ENCODE measurements at regions not wholly inside any gene's neighbourhood (a gene's known extent, or its start where the extent isn't known, plus 50 kb on each side); places are given as distances from the start of the nearest gene placed in this dataset.
"Not testable (repeated sequence)": the region's sequence is repeated elsewhere in the genome, so short reads cannot be mapped to it uniquely, and the experiment has no call there.

DNA sequence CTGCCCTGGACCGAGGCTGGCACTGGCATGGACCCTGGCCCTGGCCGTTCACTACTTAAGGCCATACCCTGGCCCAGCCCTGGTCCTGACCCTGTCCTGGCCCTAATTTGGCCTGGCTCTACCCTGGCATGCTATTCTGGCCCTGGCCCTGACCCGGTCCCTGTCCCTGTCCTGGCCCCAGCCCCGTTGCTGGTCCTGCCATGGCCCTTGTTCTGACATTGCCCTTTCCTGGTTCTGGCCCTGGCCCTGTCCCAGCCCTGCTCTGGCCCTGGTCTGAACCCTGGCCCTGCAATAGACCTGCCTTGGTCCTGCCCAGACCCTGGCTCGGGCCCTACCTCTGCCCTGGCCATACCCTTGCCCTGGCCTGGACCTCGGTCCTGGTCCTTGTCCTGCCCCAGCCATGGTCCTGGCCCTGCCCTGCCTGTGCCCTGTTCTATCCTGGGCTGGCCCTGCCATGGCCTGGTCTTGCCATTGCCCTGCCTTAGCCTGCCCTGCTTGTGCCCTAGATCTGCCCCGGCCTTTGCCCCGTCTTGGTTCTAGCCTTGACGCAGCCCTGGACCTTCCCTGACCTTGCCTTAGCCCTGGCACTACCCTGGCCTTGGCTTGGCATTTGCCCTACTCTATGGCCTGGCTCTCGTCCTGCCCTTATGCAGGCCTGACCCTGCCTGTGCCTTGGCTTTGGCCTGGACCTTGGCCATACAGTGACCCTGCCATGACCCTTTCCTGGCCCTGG lies 237.2 kb downstream of the GOLGA6L6 start:
- not testable (repeated sequence) for H3K27me3 ChIP-seq (ENCODE audit: control insufficient read depth, insufficient read depth, low read length); H3K4me3 ChIP-seq (ENCODE audit: low read depth, low read length); DNase-seq (ENCODE audit: low read depth); H3K36me3 ChIP-seq (ENCODE audit: control insufficient read depth, insufficient read depth, low read length)

DNA sequence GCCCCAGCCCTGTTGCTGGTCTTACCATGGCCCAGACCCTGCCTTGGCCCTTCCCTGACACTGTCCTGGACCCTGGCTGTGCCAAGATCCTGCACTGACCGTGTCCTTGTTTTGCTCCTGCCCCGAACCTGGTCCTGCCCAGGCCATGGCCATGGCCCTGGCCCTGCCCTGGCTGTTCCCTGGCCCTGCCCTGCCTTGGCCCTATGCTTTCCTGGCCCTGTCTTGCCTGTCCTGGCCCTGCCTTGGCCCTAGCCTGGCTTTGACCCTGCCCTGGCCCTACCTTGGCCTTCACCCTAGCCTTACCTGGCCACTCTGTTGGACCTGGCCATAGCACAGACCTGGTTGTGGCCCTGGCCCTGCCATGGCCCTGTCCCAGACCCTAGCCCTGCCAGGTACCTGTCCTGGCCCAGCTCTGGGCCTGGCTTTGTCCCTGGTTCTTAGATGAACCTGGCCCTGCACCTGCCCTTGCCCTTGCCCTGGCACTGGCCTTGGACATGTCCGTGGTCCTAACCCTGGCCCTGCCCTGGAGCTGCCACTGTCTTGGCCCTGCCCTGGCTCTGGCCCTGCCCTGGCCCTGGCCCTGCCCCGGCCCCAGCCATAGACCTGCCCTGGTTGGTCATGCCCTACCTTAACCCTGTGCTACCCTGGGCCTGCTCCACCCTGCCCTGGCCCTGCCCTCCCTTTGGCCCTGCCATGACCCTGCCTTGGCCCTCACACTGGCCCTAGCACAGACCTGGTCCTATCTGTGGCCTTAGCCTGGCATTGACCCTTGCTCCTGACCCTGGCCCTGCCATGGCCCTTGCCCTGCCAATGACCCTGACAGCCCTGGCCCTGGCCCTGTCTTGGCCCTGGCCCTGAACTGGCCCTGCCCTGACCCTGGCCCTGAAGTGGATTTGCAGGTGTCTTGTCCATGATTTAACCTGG lies 238.1 kb downstream of the GOLGA6L6 start:
- not testable (repeated sequence) for H3K27me3 ChIP-seq (ENCODE audit: control insufficient read depth, insufficient read depth, low read length); H3K4me3 ChIP-seq (ENCODE audit: low read depth, low read length); DNase-seq (ENCODE audit: low read depth); H3K36me3 ChIP-seq (ENCODE audit: control insufficient read depth, insufficient read depth, low read length)

DNA sequence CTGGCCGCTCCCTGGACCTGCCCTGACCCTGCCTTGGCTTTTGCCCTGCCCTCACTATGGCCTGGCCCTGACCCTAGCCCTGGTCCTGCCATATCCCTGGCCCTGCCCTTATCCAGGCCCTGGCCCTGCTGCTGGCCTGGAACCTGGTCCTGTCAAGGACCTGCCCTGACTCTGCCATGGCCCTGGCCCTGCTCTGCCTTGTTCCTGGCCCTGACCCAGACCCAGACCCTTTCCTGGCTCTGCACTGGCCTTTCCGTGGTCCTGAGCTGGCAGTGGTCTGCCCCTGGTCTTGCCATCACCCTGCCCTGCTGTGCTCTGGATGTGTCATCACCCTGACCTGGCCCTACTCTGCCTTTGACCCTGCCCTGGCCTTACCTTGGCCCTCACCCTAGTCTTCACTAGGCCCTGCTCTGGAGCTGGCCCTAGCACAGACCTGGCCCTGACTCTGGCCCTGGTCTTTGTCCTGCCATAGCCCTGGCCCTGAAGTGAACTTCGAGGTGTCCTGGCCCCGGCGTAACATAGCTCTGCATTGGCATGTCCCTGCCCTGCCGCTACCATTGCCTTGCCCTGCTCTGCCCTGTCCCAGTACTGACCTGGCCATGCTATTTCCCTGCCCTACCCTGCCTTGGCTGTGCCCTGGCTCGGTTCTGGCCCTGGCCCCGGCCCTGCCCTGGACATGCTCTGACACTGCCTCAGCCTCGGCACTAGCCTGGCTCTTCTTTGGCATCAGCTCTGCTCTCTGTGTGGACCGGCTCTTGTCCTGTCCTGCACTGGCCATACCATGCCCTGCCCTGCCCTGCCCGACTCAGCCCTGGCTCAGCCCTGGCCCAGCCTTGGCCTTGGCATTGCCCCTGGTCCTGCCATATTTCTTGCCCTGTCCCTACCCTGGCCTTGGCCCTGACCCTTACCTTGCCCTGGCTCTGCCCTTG lies 239.2 kb downstream of the GOLGA6L6 start:
- not testable (repeated sequence) for H3K4me3 ChIP-seq (ENCODE audit: low read depth, low read length); DNase-seq (ENCODE audit: low read depth); H3K27me3 ChIP-seq (ENCODE audit: control insufficient read depth, insufficient read depth, low read length); H3K36me3 ChIP-seq (ENCODE audit: control insufficient read depth, insufficient read depth, low read length)

DNA sequence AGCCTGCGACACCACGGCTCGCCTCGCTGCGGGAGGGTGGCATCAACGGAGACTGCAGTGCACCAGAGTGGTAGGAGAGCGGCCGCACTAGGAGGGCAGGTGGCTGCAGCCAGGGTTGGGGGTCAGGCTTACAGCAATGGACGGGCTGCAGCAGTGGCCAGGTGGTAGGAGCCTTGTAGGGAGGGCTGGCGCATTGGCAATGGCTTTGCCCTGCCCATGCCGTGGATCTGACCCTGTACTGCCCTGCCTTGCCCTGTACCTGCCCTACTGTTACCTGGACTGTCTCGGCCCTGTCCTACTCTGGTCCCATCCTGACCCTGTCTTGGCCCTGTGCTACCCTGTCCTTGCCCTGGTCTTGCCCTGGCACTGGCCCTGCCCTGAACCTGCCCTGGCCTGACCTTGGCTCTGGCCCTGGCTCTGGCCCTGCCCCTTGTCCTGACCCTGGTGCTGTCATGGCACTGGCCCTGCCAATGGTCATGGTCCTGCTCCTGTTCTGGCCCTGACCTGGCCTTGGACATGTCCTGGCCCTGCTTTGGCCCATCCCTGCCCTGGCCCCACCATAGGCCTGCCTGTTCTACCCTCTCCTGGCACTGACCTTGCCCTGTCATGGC lies 240.0 kb downstream of the GOLGA6L6 start:
- not testable (repeated sequence) for H3K4me3 ChIP-seq (ENCODE audit: low read depth, low read length); DNase-seq (ENCODE audit: low read depth); H3K27me3 ChIP-seq (ENCODE audit: control insufficient read depth, insufficient read depth, low read length)

DNA sequence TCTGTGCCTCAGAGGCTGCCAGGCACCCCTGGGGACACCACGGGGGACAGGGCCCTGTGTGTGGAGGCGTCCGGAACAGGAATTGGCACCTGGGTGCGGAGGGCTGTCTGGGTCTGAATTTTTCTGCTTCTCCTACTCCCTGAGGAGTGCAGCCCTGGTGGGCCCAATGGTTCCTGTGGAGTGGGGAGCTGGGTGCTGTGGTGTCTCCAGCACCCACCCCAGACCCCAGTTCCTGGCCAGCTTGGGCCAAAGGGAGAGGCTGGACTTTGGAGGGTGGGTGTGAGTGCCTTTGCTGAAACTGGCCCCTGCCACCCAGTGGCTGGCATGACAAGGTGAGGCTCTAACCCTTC lies 240.6 kb downstream of the GOLGA6L6 start:
- H3K4me3 ChIP-seq (ENCODE audit: low read depth, low read length); DNase-seq (ENCODE audit: low read depth); H3K27me3 ChIP-seq (ENCODE audit: control insufficient read depth, insufficient read depth, low read length); H3K36me3 ChIP-seq (ENCODE audit: control insufficient read depth, insufficient read depth, low read length): not testable (repeated sequence)

More for the DNA sequence above, 240.0 kb downstream of the GOLGA6L6 start:
- not testable (repeated sequence) for H3K36me3 ChIP-seq (ENCODE audit: control insufficient read depth, insufficient read depth, low read length)

DNA sequence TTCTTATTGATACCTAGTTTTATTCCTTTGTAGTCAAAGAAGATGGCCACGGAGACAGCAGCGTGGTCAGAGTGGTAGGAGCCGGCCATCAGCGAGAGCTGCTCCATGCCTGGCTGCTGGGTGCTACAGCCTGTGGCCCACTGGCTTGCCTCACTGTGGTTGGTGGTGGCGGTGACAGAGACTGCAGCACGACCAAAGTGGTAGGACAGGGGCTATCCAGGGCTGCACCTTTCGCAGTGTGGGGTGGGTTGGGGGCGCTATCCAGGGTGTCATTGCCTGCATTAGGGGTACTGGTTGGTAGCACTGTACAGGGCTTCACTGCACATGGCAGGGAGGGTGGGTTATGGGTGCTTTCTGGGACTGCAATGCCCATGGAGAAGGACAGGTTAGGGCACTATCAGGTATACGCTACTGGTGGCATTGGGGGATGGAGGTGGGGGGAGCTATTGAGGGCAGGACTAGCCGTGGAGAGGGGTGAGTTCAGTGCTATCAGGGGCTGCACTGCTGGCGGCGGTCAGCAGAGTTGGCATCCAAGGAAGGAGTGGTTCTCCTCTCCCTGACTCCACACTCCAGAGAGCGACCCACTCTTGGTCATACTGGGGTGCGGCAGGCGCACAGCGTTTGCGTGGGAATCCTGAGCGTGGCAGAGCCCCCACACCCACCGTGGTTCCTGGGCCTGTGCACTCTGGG lies 241.1 kb downstream of the GOLGA6L6 start:
- H3K27me3 ChIP-seq (ENCODE audit: control insufficient read depth, insufficient read depth, low read length); H3K36me3 ChIP-seq (ENCODE audit: control insufficient read depth, insufficient read depth, low read length); DNase-seq (ENCODE audit: low read depth); H3K4me3 ChIP-seq (ENCODE audit: low read depth, low read length): not testable (repeated sequence)

DNA sequence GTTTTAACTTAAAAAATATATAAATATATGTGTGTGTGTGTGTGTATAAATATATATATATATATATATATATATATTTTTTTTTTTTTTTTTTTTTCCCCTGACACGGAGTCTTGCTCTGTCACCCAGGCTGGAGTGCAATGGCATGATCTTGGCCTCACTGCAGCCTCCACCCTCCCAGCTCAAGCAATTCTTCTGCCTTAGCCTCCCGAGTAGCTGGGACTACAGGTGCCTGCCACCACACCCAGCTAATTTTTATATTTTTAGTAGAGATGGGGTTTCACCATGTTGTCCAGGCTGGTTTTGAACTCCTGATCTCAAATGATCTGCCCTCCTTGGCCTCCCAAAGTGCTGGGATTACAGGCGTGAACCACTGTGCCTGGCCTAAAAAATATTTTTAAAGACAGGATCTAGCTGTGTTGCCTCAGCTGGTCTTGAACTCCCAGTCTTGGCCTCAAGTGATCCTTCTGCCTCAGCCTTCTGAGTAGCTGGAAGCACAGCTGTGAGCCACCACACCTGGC lies 243.9 kb downstream of the GOLGA6L6 start:
- DNase-seq (ENCODE audit: low read depth); H3K27me3 ChIP-seq (ENCODE audit: control insufficient read depth, insufficient read depth, low read length); H3K36me3 ChIP-seq (ENCODE audit: control insufficient read depth, insufficient read depth, low read length); H3K4me3 ChIP-seq (ENCODE audit: low read depth, low read length): not testable (repeated sequence)

DNA sequence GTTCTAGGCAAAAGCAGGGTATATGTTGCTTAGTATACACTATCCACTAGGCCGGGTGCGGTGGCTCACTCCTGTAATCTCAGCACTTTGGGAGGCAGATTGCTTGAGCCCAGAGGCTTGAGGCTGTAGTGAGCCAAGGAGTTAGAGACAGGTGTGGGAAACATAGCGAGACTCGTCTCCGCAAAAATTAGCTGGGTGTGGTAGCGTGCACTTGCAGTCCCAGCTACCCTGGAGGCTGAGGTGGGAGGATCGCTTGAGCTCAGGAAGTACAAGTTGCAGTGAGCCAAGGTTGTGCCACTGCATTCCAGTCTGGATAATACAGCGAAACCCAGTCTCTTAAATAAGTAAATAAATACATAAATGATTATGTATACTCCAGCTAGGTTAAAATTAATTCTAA lies 245.3 kb downstream of the GOLGA6L6 start:
- H3K36me3 ChIP-seq (ENCODE audit: control insufficient read depth, insufficient read depth, low read length); DNase-seq (ENCODE audit: low read depth); H3K27me3 ChIP-seq (ENCODE audit: control insufficient read depth, insufficient read depth, low read length); H3K4me3 ChIP-seq (ENCODE audit: low read depth, low read length): not testable (repeated sequence)

DNA sequence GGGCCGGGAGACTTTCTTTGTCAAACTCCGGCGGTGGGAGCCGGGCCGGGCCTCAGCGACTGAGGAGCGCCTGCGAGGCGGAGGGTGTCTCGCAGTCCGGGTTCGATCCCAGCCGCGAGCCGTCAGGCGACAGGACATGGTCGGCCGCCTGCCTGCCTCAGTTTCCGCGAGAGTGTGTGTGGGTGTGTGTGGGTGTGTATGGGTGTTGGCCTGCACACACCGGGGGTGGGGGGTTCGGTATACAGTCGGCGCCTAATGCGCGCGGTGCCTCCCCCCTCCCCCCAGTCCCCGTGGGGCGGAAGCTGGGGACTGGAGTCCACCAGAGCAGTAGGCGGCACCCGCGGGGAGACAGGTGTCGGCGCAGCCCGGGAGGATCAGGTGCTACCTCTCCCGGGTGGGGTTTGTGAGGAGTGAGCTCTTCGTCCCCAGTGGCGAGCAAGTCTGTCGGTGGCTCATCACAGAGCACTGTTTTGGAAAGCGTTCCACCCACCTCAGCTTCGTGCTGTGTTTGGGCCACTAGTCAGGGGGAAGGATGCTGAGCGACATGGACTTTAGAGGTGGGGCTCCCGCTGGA lies 246.3 kb downstream of the GOLGA6L6 start:
- TF ChIP-seq, protein P1, sequence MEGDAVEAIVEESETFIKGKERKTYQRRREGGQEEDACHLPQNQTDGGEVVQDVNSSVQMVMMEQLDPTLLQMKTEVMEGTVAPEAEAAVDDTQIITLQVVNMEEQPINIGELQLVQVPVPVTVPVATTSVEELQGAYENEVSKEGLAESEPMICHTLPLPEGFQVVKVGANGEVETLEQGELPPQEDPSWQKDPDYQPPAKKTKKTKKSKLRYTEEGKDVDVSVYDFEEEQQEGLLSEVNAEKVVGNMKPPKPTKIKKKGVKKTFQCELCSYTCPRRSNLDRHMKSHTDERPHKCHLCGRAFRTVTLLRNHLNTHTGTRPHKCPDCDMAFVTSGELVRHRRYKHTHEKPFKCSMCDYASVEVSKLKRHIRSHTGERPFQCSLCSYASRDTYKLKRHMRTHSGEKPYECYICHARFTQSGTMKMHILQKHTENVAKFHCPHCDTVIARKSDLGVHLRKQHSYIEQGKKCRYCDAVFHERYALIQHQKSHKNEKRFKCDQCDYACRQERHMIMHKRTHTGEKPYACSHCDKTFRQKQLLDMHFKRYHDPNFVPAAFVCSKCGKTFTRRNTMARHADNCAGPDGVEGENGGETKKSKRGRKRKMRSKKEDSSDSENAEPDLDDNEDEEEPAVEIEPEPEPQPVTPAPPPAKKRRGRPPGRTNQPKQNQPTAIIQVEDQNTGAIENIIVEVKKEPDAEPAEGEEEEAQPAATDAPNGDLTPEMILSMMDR (IDR thresholded peaks at IDR 0.05; ENCODE audit: insufficient read depth, low read length, poor library complexity, severe bottlenecking) = no peak
- Histone ChIP-seq H3K4me3 (ENCODE audit: low read depth, low read length) (no peak overlapping the region), H3K36me3 (ENCODE audit: control insufficient read depth, insufficient read depth, low read length) (no peaks in the 10 kb centered on the region), H3K27me3 (ENCODE audit: control insufficient read depth, insufficient read depth, low read length) (no peaks in the 10 kb centered on the region)
- no peak for DNase-seq (ENCODE audit: low read depth)
